PC-9 (cell line): ENCODE measurements at regions not wholly inside any gene's neighbourhood (a gene's known extent, or its start where the extent isn't known, plus 50 kb on each side); places are given as distances from the start of the nearest gene placed in this dataset.

ENCODE experiments used
- CTCF ChIP-seq: fragments of 200-600 bp; sonication (generic); conservative IDR thresholded peaks from 2 replicates; pipeline ENCODE4 v1.6.1; 2017; ENCODE audit warnings: mixed run types, antibody characterized with exemption, mild to moderate bottlenecking, moderate library complexity
- EZH2 ChIP-seq: fragments of 200-600 bp; sonication (generic); IDR thresholded peaks from 2 replicates; pipeline ENCODE4 v1.8.0; 2017; ENCODE audit warnings: antibody characterized with exemption, low read depth

- TF ChIP-seq CTCF: no peak
- no peak for TF ChIP-seq EZH2
These were observed 105.2 kb upstream of the BNIP2 start for GRCh38 chr15:59794229-59794886.
